ENCODE measurements at regions not wholly inside any gene's neighbourhood (a gene's known extent, or its start where the extent isn't known, plus 50 kb on each side); places are given as distances from the start of the nearest gene placed in this dataset.

DNA sequence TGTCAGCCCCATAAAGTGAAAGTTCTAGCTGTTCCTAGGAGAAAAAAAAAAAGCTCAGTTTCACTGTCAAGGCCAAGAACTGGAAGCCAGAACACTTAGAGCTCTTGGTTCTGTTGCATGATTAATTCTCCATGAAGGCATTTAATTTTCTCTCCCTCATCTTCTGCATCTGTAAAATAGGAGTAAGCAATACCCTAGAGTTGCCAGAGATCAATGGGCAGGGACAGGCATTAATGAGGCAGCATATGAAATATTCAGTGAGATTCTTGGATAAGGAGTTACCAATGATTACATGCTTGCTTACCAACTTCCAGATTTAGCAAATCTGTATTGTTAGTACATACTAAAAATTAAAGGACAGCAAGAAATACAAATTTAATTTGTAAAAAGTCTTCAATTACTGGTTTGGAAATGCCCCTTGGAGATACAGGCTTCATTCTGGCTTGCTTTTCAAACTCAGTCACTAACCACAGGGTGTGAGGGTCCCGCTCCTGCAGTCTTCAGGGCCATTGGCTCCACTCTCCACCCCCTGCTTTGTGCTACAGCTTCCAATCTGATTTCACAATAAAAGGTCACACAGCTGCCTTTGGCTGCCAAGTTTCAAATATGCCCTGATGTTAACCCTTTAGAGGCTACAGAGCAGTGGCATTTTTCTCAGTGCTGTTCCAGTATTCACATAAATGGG, 624.6 kb downstream of the BNC2 start:
- peak; percentile 32 for DNase-seq (ENCODE audit: low read depth)

DNA sequence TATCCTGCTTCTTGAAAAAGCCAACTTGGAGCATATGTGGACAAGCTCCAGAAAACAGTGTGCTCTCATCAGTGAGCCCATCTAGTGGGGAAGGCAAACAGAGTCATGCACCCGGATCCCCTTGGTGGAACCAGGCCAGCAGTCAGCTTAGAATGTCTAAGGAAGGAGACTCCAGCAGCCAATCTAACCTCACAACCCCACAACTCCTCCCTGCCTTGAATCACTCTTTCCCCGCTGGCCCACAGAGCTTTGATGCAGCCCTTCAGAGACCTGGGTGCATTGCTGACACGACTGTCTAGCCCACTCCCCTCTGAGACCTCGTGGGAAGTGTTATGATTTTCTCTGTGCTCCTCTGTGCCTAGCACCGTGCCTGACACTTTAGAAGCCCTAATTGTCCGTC, 623.7 kb downstream of the BNC2 start:
- no peak for DNase-seq (ENCODE audit: low read depth)

DNA sequence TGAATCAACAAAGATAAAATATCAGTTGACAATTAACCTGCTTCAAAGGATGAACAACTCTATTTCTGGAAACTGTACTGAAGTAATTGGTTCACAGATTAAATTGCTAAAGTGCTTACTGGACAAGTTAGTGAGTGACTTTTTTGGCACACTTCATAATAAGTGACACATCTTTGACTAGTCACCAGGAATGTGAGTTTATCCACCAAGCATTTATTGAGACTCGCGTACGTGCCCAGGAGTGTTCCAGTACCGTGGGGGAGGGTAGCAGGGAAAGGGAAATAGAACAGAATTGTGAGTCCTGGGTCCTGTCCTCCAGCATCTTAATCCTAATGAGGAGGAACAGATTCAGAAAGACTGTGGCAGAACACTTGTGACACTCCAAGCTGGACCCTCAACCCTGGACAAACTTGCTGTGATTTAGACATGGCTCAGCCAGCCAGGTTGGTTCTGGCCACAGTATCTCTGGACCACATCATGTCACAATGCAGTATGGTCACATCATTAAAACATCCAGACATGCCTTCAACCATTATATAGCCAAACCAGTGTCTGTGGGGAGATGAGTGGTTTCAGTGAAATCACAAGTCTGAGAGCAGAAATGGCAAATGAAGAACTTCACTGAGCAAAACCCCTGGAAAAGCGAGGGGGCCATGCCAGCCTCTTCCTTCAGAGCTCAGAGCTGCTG, 623.1 kb downstream of the BNC2 start:
- DNase-seq (ENCODE audit: low read depth) = no peak

DNA sequence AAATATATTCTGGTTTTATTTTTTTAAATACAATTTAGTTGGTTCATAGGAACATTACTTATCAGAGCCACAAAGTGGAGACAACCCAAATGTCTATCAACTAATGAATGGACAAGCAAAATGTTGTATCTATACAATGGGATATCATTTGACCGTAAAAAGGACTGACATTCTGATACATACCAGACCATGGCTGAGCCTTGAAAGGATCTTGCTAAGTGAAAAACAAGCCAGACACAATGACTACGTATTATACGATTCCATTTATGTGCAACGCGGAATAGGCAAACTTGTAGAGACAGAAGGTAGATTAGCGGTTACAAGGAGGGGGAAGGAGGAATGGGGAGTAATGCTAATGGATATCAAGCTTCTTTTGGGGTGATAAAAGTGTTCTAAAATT, 621.6 kb downstream of the BNC2 start:
- DNase-seq (ENCODE audit: low read depth) = no peak

DNA sequence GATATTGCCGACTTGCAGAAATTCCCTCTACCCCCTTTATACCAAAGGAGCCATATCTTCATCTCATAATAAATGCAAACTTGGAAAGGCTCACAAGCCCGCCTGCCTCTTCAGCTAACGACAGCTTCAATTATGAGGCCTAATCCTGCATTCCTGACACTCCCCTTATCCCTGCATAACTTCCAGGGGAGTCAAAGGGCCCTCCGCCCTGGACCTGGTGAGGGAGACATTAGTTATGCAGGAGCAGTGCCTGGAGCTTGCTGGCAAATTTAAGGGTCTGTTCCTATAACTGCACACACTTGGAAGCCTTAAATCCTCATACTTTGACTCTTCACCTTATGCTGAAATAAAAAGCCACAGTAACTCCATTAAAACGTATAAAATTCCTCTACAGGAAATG, 617.9 kb downstream of the BNC2 start:
- DNase-seq (ENCODE audit: low read depth) = no peak

DNA sequence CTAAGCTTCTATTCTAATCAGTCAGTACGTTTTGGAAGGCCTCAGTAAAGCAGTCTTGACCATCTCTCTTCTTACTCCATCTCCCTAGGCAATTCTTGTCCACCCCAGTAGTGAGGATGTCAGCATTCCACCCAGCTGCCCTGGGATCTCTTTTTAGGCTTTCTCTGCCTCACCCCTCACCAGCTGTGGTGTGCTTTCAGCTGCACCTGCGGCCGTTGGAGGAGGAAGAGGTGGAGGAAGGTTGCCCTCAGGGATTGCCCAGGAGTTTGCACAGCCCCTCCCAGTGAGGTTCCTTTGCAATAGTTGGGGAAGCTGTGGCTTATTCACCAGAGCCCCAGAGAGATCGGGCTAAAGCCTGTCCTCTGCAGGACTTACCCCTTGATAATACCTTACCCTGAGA, 615.8 kb downstream of the BNC2 start:
- DNase-seq (ENCODE audit: low read depth) = no peak

DNA sequence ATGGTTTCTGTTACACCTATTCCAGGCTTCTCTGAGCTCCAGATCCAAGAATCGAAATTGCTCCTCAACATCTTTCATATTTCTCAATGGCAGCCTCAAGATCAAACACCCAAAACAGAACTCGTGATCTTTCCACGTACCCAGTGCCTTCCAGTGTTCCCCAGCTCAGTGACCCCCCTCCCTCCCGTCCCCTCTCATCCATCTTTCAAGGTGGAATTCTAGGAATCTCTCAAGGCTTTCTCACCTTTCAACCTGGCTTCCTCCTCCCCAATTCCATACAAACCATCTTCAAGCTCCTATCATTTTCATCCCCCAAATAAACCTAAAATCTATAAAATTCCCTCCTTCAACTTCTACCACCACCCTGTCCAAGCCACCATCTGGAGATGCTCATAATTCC, 615.3 kb downstream of the BNC2 start:
- no peak for DNase-seq (ENCODE audit: low read depth)

DNA sequence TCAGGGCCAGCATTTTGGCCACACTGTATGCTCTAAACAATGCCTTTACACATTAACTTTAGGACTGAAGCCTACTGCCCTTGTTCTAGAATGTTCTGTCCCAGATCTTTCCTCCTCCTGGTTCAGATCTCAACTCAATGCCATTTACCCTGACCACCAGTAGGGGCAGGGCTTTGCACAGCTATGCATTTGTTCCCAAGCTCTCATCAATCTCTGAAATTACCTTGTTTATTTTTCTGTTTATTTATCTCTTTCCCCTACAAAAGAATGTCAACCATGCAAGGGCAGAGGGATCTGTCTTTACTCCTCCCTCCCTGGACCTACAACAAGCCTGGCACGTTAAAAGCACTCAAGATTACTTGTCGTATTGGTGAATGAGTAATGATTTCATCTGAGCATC, 612.9 kb downstream of the BNC2 start:
- DNase-seq (ENCODE audit: low read depth) = peak; percentile 78

DNA sequence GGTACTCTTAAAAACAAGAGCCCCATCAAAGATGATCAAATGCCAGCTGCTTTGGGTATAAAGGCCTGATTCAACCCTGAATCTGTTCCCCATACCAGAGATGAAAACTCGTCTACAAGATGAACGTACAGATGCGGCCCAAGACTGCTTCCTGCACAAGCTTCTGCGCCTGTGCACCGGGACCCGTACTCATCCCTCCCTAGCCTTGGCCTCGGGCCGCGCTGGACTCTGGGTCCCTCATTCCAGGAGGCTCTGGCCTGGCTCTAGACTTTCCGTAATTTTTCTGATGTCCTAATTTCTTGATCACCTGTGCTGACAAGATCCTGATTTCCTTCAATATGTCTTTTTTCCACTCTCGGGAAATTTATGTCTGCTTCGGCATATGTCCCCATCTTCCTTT, 612.3 kb downstream of the BNC2 start:
- DNase-seq (ENCODE audit: low read depth) = no peak

DNA sequence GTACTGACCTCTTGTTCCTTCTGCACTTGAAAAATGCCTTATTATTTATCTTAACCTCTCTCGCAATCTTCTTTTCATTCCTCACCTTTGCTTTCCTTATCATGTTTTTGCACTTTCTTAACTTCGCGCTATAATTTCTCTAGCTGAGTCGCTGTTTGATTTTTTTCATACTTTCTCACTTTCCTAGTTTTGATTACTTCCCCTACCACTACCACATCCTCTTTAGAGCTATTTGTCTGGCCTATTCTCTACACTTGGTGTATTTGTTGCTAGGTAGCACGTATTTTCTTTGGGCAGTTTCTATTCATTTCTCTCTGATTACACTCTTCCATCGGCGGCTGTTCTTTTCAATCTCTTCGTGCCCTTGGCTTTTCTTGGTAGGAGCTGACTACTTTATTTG, 611.8 kb downstream of the BNC2 start:
- DNase-seq (ENCODE audit: low read depth) = no peak

DNA sequence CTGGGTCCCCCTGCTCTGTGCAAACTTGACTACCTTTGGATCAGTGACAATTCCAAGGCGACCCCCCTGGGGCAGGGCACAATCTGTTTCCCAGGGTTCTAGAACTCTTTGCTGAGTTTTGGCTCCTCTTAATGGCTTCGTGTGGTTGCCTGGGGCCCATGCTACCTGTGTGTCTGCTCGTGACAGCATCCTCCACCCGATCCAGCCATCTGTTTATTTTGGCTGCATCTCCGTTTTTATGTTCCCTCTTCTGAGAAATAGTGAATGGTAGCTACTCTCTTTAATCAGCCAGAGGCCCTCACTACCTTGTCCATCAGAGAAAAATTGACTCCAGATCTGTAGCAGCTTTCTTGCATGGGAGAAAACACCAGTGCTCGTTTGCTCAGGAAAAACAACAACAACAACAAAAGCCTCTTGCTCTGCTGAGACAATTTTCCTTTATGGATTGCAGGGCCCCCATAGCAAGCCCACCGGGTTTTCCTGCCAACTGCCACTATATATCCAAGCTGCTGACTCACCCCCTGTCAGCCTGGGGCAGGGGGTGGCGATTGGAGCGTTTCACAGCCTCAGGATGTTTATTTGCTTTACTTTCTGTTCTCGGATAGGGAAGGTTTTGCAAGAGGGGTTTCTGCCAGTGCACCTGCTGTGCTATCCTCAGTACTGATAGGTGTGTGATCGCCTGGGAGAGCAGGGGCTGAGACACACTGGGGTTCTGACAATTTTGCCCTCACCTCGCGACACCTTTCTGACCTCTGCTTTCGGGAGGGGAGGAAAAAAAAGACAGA, 607.8 kb downstream of the BNC2 start:
- DNase-seq (ENCODE audit: low read depth) = peak; percentile 27

DNA sequence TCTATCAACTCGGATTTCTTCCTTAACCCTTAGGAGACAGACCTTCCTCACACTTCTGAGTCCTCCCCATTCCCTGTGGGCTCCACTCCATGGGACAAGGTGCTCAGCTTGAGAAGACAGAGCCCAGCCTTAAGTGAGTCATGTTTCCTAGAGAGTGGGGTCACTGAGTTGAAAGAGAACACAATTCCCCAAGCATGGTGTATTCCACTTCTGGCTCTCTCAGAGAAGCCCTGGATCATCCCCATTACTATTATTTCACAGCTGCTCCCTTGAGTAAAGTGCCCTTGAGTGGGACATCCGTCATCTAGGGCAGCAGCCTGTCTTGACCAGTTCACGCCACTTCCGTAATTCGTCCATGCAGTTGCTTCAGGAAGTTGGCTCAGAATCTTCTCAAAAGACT, 604.8 kb downstream of the BNC2 start:
- no peak for DNase-seq (ENCODE audit: low read depth)

DNA sequence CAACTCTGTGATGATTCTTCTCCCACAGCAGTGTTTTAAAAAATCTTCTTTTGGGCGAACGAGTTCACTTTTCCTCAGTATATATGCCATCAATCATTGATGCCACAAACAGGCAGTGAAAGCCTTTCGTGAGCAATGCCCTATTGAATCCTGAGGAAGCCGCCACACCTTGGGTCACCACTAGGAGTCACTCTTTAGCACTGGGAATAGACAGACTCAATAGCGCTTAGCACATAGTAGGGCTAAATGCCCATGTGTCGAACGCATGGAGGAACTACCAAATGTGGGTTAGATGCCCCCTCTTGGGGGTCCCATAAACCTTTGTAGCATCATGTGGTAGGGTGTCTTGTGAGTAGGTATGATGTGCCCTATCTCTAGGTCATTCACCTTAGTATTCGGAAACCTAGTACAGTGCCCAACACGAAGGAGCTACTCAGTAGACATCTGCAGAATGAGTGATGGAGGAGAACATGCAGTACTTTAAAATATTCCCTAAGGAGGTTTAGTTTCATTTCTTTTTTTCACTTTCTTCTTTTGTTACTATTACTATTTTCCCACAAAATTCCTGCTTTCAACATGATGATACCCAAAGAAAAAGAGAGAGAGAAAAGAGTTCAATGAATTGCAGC, 603.7 kb downstream of the BNC2 start:
- DNase-seq (ENCODE audit: low read depth) = no peak

DNA sequence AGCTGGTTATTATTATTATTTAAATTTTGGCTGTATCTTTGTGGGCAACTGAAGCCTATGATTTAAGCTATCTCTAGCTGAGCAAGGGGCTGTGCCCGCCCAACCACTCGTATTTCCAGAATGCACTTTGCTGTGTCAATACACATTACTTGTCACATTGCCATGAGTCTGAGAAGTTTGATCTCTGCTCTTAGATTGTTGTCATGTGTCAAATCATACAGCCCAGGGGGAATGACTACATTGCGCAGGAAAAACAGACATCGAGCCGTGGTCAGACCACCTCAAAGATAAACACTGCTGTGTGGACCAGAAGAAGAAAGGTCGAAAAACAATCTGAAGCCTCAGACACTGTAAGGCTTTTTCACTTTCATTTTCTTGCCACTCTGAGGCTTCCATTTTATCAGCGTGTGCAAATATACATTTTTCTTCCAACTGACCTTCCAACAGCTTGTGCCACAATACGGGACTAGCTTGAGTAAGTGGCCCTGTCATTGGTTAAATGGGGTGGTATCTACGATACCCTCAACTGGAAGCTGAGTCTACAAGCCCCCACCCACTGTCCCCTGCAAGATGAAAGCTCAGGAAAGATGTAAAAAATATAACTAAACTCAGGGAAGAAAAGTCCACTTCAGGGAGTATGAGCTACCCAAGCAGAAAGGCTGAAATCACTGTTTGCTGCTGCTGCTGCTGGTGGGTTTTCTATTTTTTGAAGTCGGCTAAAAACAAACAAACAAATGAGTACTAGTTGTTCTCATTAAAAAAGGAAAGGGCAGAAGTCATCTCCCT, 603.0 kb downstream of the BNC2 start:
- DNase-seq (ENCODE audit: low read depth) = peak; percentile 45

DNA sequence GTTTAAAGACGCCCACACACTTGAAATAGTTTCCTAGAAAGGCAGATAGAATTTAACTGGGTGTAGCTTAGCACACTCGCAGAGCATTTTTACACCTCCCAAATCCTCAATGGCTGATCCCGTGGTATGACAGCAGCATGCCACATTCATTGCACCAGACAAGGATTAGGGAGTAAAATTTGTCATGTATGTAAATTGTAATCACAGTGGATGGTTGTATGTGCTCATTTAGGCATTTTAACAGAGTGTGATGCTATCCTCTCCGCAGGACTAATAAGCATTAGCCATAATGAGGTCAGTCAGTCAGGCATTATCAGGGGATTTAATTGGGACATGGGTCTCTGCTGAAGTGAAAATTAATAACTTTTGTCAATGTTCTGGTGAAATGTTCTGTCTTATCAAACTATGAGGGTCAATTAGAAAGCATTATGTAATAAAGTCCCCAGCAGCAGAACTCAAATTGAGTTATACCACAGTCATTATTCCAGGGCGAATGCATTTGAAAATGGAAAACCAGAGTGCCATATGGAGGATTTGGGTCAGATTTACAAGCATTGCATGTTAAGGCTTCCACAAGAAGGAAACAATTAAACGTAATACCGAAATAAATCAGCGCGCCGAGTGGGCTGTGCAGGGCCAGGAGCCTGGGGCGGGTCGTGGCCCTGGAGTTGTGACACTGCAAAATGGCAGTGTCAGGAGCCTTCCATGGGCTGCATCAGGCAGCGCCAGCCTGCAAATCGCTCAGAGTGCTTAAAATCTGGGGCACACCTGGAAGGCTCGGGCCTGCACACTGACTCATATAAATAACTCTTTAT, 602.2 kb downstream of the BNC2 start:
- no peak for DNase-seq (ENCODE audit: low read depth)

DNA sequence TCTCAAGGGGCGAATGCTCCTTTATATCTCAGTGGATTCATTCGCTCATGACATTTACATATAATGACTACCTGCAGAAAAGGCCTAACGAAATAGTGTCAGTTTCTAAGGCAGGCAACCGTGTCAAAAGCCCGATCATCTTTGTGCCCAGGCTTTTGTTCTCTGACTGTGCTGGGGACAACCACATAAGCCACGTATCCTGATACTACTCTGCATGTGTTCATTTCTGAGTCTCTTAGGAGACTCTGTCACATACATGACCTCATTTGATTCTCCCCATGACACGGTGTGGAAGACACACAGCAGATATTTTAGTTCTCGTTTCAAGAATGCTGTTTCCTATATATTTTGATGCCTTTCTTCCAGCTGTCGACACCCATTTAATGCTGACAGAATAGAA, 598.5 kb downstream of the BNC2 start:
- no peak for DNase-seq (ENCODE audit: low read depth)

DNA sequence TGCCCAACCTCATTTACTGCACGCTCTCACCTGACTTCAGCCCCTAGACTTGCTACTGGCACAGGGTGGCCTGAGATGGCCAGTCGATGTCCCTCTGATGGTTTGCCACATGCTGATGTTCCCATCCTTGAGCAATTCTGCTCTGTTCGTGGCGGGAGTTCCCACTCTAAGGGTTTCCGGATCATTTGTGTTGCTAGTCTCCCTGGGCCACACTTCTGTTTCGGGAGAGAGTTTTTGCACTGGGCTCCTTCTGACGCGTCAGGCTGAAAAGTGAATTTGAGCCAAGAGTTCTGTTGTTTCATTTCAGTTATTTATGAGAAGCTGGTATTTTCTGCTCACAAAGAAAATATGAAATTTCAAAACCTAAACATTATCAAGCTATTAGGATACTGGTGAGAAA, 597.7 kb downstream of the BNC2 start:
- DNase-seq (ENCODE audit: low read depth) = no peak

DNA sequence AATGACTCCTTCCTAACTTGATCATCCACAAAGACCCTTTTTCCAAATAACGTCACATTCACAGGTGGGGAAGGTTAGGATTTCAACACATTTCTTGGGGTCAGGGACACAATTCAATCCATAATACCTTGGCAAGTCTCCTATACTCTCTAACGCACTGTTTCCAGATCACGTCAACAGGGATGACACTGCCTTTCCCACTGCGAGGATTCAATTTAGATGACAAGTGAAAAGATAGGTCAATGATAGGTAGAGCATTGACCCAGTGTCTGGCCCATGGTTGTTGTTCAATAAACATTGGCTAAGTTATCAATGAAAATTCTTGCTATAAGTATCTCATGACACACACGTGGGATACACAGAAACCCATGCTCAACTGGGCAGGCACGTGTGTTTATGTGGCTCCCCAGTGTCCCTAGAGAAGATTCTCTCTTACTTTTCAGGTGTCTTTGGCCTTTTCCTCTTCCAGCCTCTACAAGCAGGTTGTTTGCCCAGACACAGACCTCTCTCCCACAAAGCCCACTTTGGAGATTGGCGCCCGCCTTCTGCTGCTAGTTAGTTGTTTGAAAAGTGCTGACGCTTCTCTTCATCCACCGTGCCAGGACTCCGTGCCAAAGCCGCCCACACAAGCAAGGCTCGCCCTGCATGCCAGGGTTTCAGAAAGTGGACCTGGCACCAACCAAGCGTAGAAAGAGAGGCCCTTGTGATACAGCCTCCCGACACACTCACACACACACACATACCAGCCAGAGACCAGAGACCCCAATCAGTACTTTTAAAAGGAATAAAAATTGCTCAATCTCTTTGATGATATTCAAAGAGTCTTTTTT, 594.5 kb downstream of the BNC2 start:
- no peak for DNase-seq (ENCODE audit: low read depth)

DNA sequence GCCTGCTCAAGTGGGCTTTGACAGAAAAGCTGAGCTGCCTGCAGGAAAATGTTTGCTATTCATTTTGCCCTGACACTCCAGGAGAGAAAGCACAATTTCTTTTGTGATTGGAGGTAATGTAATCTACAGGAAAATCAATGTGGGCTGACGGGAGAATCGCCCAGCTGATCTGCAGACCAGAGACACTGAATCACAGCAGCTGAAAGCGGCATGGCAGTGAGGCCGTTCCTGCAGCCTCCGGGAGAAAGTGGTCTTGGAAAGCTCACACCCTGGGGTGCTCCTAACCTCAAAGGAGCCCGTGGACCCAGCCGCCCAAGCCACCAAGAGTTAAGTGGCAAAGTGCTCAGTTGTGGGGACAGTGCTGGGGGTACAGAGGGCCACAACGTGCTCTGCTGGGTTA, 593.6 kb downstream of the BNC2 start:
- DNase-seq (ENCODE audit: low read depth) = no peak

DNA sequence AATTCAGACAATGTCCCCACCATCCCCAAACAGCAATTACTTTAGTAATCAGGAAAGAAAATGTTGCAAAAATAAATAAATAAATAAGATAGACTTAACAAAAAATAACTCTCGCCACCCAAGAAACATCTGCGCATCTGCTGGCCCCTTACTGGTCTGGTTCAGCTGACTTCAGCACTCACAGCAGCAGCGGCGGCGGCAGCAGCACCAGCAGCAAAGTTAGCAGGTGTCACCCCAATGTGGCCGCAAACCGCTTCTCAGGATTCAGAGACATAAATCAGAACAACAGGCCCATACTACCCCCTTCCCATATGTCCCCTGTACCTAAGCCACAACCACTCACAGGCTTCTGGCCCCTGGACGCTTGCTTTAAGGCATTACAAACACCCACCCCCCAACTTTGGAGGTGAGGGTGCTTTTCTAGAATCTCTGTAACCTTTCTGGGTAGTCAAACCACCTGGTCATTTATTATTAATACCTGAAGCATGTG, 593.0 kb downstream of the BNC2 start:
- no peak for DNase-seq (ENCODE audit: low read depth)
